T-helper 17 cell (primary cell): ENCODE measurements at regions not wholly inside any gene's neighbourhood (a gene's known extent, or its start where the extent isn't known, plus 50 kb on each side); places are given as distances from the start of the nearest gene placed in this dataset.
A peak's percentile ranks its signal among the peaks of the same experiment; 100 is the strongest.
"Not testable (repeated sequence)": the region's sequence is repeated elsewhere in the genome, so short reads cannot be mapped to it uniquely, and the experiment has no call there.

Experiments used
- ATAC-seq: fragments of 150-1000 bp; cut with Tn5 transposase; 2 replicates; pipeline ENCODE4 v1.10.0; 2021; ENCODE audit warnings: mild to moderate bottlenecking, moderate library complexity
- DNase-seq, 3 donors: peaks; one replicate each; pipeline versions ENCODE4 v3.0.0 to v3.0.0-alpha.2; 2020 to 2021
- H3K9me3 ChIP-seq: one replicate; pipeline ENCODE4 v1.7.0; 2013; ENCODE audit warnings: low read length, mild to moderate bottlenecking; ENCODE audit not compliant: control insufficient read depth, poor library complexity, severe bottlenecking
- H3K27ac Mint-ChIP-seq: one replicate; pipeline ENCODE4 v1.8.0; 2022; ENCODE audit warnings: mild to moderate bottlenecking, moderate library complexity, mixed read lengths
- H3K27me3 Mint-ChIP-seq: one replicate; pipeline ENCODE4 v1.8.0; 2022; ENCODE audit warnings: mixed read lengths
- H3K36me3 Mint-ChIP-seq: one replicate; pipeline ENCODE4 v1.8.0; 2022; ENCODE audit warnings: low read depth, mixed read lengths
- H3K4me1 Mint-ChIP-seq: one replicate; pipeline ENCODE4 v1.8.0; 2022; ENCODE audit warnings: mild to moderate bottlenecking, mixed read lengths
- H3K4me3 Mint-ChIP-seq: one replicate; pipeline ENCODE4 v1.8.0; 2022; ENCODE audit warnings: mild to moderate bottlenecking, moderate library complexity, mixed read lengths

DNA sequence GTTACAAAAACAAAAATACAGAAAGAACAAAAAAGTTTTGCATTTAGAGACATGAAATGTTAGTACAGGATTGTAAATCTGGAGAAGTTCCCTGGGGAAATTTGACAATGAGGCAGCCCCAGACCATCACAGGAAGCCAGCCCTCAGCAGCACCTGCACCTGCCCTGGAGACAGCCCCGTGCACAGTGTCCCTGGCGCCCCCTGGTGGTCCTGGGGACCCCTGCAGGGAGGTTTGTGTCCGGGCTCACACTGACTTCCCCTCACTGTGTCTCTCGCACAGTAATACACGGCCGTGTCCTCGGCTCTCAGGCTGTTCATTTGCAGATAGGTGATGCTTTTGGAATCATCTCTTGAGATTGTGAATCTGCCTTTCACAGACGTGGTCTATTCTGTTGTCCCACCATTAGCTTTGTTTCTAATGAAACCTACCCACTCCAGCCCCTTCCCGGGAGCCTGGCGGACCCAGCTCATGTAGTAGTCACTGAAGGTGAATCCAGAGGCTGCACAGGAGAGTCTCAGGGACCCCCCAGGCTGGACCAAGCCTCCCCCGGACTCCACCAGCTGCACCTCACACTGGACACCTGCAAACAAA lies 1248.6 kb downstream of the TMEM121 start:
- DNase-seq (peak in 2 of 3 donors; percentile 60 to 62), ATAC-seq (peak; percentile 51)
- H3K36me3 Mint-ChIP-seq, H3K9me3 ChIP-seq, H3K27me3 Mint-ChIP-seq: not testable (repeated sequence)
- Mint-ChIP-seq H3K4me3 (peak overlapping the region; percentile 25), H3K4me1 (peaks cover 17% of the 10 kb centered on the region), H3K27ac (peak overlapping the region; percentile 73)

DNA sequence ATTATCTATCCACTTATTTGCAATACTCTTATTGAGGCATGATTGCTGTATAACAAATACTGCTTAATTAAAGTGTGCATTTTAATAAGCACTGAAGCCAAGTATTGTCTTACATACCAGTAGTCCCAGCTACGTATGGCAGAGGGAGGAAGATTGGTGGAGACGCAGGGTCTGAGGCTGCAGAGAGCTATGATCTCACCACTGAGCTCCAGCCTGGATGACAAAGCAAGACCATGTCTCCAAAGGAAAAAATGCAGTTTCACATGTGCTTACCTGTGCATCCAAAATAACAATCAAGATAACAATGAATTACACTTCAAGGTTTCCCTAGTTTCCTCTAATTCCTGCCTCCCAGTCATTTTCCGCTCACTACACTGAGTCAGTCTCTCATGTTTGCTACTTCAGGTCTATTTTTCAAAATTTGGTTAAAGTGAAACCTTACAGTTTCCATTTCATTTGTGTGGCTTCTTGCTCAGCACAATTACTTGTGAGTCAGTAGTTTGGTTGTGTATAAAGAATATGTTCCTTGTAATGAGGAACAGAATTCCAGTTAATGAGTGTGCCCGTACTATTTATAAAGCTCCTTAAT lies 1250.1 kb downstream of the TMEM121 start:
- DNase-seq (no peak), ATAC-seq (no peak)
- H3K27ac Mint-ChIP-seq: no peak overlapping the region
- no peaks in the 10 kb centered on the region for H3K27me3 Mint-ChIP-seq
- no peaks in the 10 kb centered on the region for H3K9me3 ChIP-seq
- H3K4me1 Mint-ChIP-seq: peaks cover 12% of the 10 kb centered on the region
- H3K36me3 Mint-ChIP-seq: no peaks in the 10 kb centered on the region
- no peak overlapping the region for H3K4me3 Mint-ChIP-seq

DNA sequence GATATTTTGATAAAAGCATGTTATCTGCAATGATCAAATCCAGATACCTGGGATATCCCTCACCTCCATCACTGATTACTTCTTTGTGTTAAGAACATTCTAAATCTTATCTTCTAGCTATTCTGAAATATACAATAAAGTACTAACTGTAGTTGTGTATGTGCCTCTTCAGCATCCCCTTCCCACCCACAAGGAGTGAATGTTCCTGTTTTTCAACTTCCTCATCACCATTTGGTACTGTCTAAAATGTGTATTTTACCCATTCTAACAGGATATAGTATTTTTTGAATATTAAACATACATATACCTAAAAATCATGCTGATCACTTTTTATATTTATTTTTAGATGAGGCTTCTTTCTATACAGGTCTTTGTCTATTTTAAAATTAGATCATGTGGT lies 1252.6 kb downstream of the TMEM121 start:
- no peaks in the 10 kb centered on the region for H3K9me3 ChIP-seq
- Mint-ChIP-seq H3K4me3 (no peak overlapping the region), H3K27ac (no peak overlapping the region), H3K27me3 (no peaks in the 10 kb centered on the region), H3K36me3 (no peaks in the 10 kb centered on the region), H3K4me1 (peaks cover 8% of the 10 kb centered on the region)
- ATAC-seq: no peak
- no peak for DNase-seq

DNA sequence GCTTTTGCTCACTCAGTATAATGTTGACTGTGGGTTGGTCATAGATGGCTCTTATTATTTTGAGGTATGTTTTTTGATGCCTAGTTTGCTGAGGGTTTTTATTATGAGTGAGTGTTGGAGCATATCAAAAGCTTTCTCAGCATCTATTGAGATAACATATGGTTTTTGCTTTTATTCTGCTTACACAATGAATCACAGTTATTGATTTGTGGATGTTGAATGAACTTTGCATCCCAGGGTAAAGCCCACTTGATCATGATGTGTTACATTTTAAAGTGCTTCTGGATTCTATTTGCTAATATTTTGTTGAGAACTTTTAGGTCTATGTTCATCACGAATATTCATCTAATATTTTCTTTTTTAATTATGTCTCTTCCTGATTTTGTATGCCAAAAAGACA lies 1260.3 kb downstream of the TMEM121 start:
- no peak overlapping the region for H3K4me3 Mint-ChIP-seq
- ATAC-seq (no peak), DNase-seq (no peak)
- H3K36me3 Mint-ChIP-seq: peaks cover 3% of the 10 kb centered on the region
- H3K4me1 Mint-ChIP-seq: peaks cover 14% of the 10 kb centered on the region
- no peak overlapping the region for H3K27ac Mint-ChIP-seq
- no peaks in the 10 kb centered on the region for H3K9me3 ChIP-seq
- H3K27me3 Mint-ChIP-seq: peaks cover 18% of the 10 kb centered on the region

DNA sequence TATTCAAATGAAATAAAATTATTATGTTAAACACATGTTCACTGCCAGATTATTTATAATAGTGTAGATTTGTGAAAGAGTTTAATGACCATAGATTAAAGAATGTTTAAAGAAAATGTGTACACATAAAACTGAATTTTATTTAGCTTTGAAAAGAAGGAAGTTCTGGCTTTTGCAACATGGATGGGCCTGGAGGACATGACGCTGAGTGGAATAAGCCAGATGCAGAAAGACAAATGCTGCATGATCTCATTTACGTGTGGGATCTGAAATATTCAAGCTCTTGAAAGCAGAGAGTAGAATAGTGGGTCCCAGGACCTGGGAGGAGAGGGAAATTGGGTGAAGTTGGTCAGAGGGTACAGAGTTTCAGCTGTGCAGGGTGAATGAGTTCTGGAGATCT lies 1261.2 kb downstream of the TMEM121 start:
- peaks cover 3% of the 10 kb centered on the region for H3K36me3 Mint-ChIP-seq
- ATAC-seq (no peak), DNase-seq (no peak)
- peaks cover 14% of the 10 kb centered on the region for H3K4me1 Mint-ChIP-seq
- peak overlapping the region; percentile 25 for H3K4me3 Mint-ChIP-seq
- no peak overlapping the region for H3K27ac Mint-ChIP-seq
- no peaks in the 10 kb centered on the region for H3K9me3 ChIP-seq
- H3K27me3 Mint-ChIP-seq: peaks cover 18% of the 10 kb centered on the region

DNA sequence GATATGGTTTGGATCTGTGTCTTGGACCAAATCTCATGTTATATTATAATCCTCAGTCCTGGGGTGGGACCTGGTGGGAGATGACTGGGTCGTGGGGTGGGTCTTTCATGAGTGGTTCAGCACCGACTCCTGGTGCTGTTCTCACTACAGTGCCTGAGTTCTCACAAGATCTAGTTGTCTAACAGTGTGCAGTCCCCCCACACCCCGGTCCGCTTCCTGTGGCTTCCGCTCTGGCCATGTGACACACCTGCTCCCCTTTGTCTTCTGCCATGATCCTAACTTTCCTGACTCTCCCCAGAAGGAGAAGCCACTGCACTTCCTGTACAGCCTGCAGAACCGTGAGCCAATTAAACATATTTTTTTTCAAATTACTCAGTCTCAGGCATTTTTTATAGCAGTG lies 1262.2 kb downstream of the TMEM121 start:
- H3K36me3 Mint-ChIP-seq: peaks cover 3% of the 10 kb centered on the region
- peaks cover 18% of the 10 kb centered on the region for H3K27me3 Mint-ChIP-seq
- H3K4me3 Mint-ChIP-seq: no peak overlapping the region
- H3K9me3 ChIP-seq: no peaks in the 10 kb centered on the region
- DNase-seq: no peak
- no peak overlapping the region for H3K27ac Mint-ChIP-seq
- ATAC-seq: no peak
- peaks cover 14% of the 10 kb centered on the region for H3K4me1 Mint-ChIP-seq

DNA sequence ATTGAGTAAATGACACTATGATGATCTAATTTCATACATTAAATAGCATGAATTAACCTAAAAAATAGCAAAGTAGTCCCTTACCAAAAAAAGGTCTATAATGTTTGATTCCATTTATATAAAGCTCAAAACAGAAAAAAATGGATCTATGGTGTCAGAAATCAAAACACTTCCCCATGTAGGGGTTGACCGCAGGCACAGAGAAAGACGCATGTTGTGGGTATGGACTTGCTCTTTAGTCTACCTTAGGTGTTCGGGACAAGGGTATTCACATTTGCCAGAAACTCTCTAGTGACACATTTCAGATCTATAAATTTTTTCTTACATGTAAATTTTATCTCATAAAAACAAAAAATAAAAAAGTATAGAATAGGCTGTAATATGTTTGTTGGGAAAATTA lies 1262.9 kb downstream of the TMEM121 start:
- ATAC-seq (no peak), DNase-seq (no peak)
- H3K9me3 ChIP-seq: no peaks in the 10 kb centered on the region
- Mint-ChIP-seq H3K27ac (no peak overlapping the region), H3K36me3 (peaks cover 3% of the 10 kb centered on the region), H3K4me3 (no peak overlapping the region), H3K4me1 (peaks cover 15% of the 10 kb centered on the region), H3K27me3 (peaks cover 24% of the 10 kb centered on the region)

DNA sequence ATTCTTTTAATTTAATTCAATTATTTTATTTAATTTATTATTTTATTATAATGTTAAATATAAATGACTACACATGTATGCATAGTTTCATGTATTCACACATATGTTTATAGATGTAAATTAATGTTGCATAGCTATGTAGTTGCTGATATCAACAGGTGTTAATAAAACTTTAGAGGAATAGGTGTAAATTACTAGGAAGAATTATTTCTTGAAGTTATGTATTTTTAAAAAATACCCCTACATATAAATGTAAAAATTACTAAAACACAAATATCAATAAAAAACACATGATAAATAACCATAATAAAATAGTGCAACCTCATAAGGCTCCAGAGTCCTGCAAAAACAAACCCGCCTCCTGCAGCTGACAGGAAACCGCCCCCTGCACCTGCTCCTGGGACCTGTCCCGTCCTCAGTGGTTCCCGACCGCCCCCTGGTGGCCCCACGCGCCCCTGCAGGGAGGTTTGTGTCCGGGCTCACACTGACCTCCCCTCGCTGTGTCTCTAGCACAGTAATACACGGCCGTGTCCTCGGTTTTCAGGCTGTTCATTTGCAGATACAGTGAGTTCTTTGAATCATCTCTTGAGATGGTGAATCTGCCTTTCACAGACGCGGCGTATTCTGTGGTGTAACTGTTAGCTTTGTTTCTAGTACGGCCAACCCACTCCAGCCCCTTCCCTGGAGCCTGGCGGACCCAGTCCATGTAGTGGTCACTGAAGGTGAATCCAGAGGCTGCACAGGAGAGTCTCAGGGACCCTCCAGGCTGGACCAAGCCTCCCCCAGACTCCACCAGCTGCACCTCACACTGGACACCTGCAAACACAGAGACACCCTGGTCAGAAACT lies 1264.0 kb downstream of the TMEM121 start:
- H3K4me3 Mint-ChIP-seq: peak overlapping the region; percentile 45
- DNase-seq: peak; percentile 37 to 68 (median 40)
- peaks cover 3% of the 10 kb centered on the region for H3K36me3 Mint-ChIP-seq
- H3K4me1 Mint-ChIP-seq: peaks cover 15% of the 10 kb centered on the region
- peak; percentile 79 for ATAC-seq
- H3K9me3 ChIP-seq: no peaks in the 10 kb centered on the region
- H3K27me3 Mint-ChIP-seq: peaks cover 25% of the 10 kb centered on the region
- H3K27ac Mint-ChIP-seq: peak overlapping the region; percentile 19

DNA sequence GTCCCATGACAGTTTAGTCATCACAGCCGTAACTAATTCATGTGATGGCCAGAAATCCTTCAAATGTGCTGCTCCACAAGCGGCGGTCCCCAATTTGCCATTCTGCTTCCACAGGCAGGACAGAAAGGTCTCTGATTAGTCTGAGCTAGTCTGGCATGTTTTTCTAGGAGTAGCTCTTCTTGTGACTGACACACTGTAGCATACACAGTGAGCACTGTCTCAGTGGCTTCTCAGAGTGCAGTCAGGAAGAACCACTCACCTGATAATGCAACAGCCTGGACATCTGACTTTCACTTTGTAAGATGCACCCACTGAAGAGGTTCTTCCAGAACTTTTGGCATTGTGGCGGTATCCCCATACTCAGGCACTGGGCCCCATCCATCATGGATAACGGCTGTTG lies 1266.2 kb downstream of the TMEM121 start:
- no peak overlapping the region for H3K27ac Mint-ChIP-seq
- H3K4me1 Mint-ChIP-seq: peaks cover 13% of the 10 kb centered on the region
- no peak for ATAC-seq
- H3K36me3 Mint-ChIP-seq: peaks cover 2% of the 10 kb centered on the region
- no peak for DNase-seq
- no peaks in the 10 kb centered on the region for H3K9me3 ChIP-seq
- H3K4me3 Mint-ChIP-seq: no peak overlapping the region
- peaks cover 20% of the 10 kb centered on the region for H3K27me3 Mint-ChIP-seq

DNA sequence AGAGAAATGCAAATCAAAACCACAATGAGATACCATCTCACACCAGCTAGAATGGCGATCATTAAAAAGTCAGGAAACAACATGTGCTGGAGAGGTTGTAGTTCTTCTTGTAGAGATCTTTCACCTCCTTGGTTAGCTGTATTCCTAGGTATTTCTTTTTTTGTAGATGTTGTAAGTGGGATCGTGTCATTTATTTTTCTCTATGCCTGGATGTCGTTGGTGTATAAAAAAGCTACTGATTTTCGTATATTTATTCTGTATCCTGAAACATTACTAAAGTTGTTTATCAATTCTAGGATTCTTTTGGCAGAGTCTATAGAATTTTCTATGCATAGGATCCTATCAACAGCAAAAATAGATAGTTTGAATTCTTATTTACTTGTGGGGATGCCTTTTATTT lies 1271.8 kb downstream of the TMEM121 start:
- H3K4me3 Mint-ChIP-seq, H3K36me3 Mint-ChIP-seq, H3K4me1 Mint-ChIP-seq, H3K27ac Mint-ChIP-seq, H3K9me3 ChIP-seq, DNase-seq, ATAC-seq: not testable (repeated sequence)
- peaks cover 54% of the 10 kb centered on the region for H3K27me3 Mint-ChIP-seq

DNA sequence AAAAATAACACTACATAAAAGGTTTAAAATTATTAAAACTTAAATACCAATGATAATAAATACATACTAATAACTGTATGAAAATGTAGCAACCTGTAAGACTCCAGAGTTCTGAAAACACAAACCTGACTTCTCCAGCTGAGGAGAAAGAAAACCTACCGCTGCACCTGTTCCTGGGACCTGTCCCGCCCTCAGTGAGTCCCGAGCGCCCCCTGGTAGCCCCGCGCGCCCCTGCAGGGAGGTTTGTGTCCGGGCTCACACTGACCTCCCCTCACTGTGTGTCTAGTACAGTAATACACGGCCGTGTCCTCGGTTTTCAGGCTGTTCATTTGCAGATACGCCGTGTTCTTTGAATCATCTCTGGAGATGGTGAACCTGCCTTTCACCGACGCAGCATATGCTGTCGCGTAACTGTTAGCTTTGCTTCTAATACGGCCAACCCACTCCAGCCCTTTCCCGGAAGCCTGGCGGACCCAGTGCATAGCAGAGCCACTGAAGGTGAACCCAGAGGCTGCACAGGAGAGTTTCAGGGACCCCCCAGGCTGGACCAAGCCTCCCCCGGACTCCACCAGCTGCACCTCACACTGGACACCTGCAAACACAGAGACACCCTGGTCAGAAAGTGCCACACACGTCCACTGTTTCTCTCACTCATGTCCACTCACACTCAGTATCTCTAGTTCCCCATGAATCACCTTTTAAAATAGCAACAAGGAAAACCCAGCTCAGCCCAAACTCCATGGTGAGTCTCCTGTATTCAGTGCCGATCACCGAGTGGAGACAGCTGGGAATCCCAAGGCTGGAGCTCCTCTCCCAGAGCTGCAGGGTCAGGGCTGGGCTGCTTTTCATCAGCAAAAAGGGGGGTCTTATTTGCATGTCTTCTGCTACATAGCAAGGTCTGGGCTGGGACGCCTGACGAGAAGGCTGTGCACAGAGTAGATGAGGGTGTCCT lies 1276.3 kb downstream of the TMEM121 start:
- no peak overlapping the region for H3K4me3 Mint-ChIP-seq
- H3K36me3 Mint-ChIP-seq: peaks cover 3% of the 10 kb centered on the region
- DNase-seq: no peak
- H3K4me1 Mint-ChIP-seq: no peaks in the 10 kb centered on the region
- peaks cover 57% of the 10 kb centered on the region for H3K27me3 Mint-ChIP-seq
- H3K27ac Mint-ChIP-seq: no peak overlapping the region
- no peak for ATAC-seq
- no peaks in the 10 kb centered on the region for H3K9me3 ChIP-seq

DNA sequence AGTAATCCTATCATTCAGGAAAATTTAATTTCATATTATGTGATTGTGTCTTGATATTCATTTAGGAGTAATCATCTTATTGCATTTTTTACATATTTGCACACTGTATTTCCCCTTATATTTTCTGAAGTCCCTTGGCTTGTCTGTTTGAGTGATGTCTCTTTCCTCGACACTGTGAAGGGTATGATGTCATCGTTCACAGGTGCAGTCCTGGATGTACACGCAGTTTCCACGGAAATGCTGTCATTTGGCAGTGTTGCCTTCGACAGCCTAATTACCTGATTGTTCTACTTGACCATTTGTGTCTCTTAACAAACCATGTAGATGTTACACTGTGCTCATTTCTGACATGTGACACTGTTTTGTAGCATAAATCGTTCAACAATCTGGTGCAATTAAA lies 1277.0 kb downstream of the TMEM121 start:
- no peak overlapping the region for H3K4me3 Mint-ChIP-seq
- H3K27ac Mint-ChIP-seq: no peak overlapping the region
- ATAC-seq (no peak), DNase-seq (no peak)
- no peaks in the 10 kb centered on the region for H3K9me3 ChIP-seq
- peaks cover 3% of the 10 kb centered on the region for H3K36me3 Mint-ChIP-seq
- no peaks in the 10 kb centered on the region for H3K4me1 Mint-ChIP-seq
- H3K27me3 Mint-ChIP-seq: peaks cover 52% of the 10 kb centered on the region

DNA sequence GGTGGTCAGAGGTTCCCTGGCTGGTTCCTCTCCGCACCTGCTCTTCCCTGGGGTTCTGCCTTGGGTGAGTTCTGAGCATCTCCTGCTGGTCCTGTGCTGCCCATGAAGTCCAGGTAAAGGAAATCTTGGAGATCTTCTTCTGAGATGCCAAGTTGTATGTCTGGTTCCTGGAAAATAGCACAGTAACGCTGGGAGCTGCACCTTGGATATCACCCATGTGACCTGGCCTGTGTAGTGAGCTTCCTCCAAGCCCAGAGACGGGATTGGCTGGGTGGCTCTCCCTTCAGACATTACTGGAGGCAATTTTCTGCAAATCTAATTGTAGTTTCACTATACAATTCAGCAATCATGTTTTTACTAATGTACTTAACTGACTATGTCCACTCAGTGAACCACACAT lies 1281.1 kb downstream of the TMEM121 start:
- Mint-ChIP-seq H3K27me3 (peaks cover 27% of the 10 kb centered on the region), H3K4me3 (no peak overlapping the region), H3K27ac (no peak overlapping the region), H3K4me1 (peaks cover 12% of the 10 kb centered on the region), H3K36me3 (peaks cover 3% of the 10 kb centered on the region)
- ATAC-seq: no peak
- no peak for DNase-seq
- no peaks in the 10 kb centered on the region for H3K9me3 ChIP-seq
